ENCODE measurements at regions not wholly inside any gene's neighbourhood (a gene's known extent, or its start where the extent isn't known, plus 50 kb on each side); places are given as distances from the start of the nearest gene placed in this dataset.

GRCh38 chr9:80520231-80520630, 948.5 kb downstream of the TLE4 start:
- intact Hi-C loops (cut with DNase I), result no loop called here
- Histone ChIP-seq H3K27ac (no peak overlapping the region), H3K27me3 (no peaks in the 10 kb centered on the region), H3K4me3 (no peak overlapping the region), H3K36me3 (no peaks in the 10 kb centered on the region), H3K4me1 (no peaks in the 10 kb centered on the region), H3K9me3 (peaks cover 0 to 3% (median 0%) of the 10 kb centered on the region in 12 donors)
- no peak for TF ChIP-seq CTCF (IDR thresholded peaks at IDR 0.05)
- WGBS, 4 donors, result 86 to 93% (median 89%) methylated on average over 4 of the region's 4 CpGs
- no peak for DNase-seq
- ATAC-seq, result no peak

DNA sequence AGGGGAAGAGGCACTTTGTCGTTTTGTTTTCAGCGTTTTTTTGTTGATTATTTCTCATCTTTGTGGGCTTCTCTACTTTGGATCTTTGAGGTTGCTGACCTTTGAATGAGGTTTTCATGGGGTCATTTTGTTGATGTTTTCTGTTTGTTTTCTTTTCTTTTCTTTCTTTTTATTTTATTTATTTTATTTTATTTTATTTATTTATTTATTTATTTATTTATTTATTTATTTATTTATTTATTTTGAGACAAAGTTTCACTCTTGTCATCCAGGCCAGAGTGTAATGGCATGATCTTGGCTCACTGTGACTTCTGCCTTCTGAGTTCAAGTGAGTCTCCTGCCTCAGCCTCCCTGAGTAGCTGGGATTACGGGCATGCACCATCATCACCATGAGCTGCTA, 946.7 kb downstream of the TLE4 start:
- no peak overlapping the region for H3K4me3 ChIP-seq
- H3K27ac ChIP-seq, result no peak overlapping the region
- 88 to 98% (median 92%) methylated on average over 3 of the region's 3 CpGs for WGBS, 4 donors
- DNase-seq (no peak), ATAC-seq (no peak)
- no peaks in the 10 kb centered on the region for H3K27me3 ChIP-seq
- TF ChIP-seq CTCF (IDR thresholded peaks at IDR 0.05) (no peak), POLR2A (IDR thresholded peaks at IDR 0.05) (no peak)
- intact Hi-C loops (cut with DNase I), result no loop called here
- no peaks in the 10 kb centered on the region for H3K4me1 ChIP-seq
- no peaks in the 10 kb centered on the region for H3K36me3 ChIP-seq
- peaks cover 0 to 6% (median 0%) of the 10 kb centered on the region in 12 donors for H3K9me3 ChIP-seq

GRCh38 chr9:80516679-80517078, 944.9 kb downstream of the TLE4 start:
- H3K27ac ChIP-seq, result no peak overlapping the region
- DNase-seq (no peak), ATAC-seq (no peak)
- WGBS, 4 donors, result 74 to 83% (median 78%) methylated on average over 3 of the region's 3 CpGs
- no peaks in the 10 kb centered on the region for H3K36me3 ChIP-seq
- no peaks in the 10 kb centered on the region for H3K27me3 ChIP-seq
- H3K4me3 ChIP-seq, result no peak overlapping the region
- peaks cover 0 to 6% (median 0%) of the 10 kb centered on the region in 12 donors for H3K9me3 ChIP-seq
- TF ChIP-seq CTCF (IDR thresholded peaks at IDR 0.05) (no peak), POLR2A (IDR thresholded peaks at IDR 0.05) (no peak)
- intact Hi-C loops (cut with DNase I), result no loop called here
- no peaks in the 10 kb centered on the region for H3K4me1 ChIP-seq

GRCh38 chr9:80509358-80509757, 937.6 kb downstream of the TLE4 start:
- intact Hi-C loops (cut with DNase I), result loop anchor here in 1 of 10 donors (10.0 kb wide), 1 partner anchor 55 kb away; no protein-coding TSS in a partner anchor
- no peak for ATAC-seq
- 69 to 81% (median 72%) methylated on average over 1 of the region's 1 CpG for WGBS, 4 donors

More at GRCh38 chr9:80509358-80509757, 937.6 kb downstream of the TLE4 start:
- Histone ChIP-seq H3K27ac (no peak overlapping the region), H3K4me3 (no peak overlapping the region), H3K9me3 (peaks cover 0 to 1% (median 0%) of the 10 kb centered on the region in 12 donors), H3K27me3 (no peaks in the 10 kb centered on the region), H3K4me1 (peaks cover 0 to 6% (median 0%) of the 10 kb centered on the region in 12 donors), H3K36me3 (no peaks in the 10 kb centered on the region)
- TF ChIP-seq CTCF (IDR thresholded peaks at IDR 0.05) (no peak), POLR2A (IDR thresholded peaks at IDR 0.05) (no peak)
- no peak for DNase-seq
